ENCODE measurements at regions not wholly inside any gene's neighbourhood (a gene's known extent, or its start where the extent isn't known, plus 50 kb on each side); places are given as distances from the start of the nearest gene placed in this dataset.
A peak's percentile ranks its signal among the peaks of the same experiment; 100 is the strongest.

DNA sequence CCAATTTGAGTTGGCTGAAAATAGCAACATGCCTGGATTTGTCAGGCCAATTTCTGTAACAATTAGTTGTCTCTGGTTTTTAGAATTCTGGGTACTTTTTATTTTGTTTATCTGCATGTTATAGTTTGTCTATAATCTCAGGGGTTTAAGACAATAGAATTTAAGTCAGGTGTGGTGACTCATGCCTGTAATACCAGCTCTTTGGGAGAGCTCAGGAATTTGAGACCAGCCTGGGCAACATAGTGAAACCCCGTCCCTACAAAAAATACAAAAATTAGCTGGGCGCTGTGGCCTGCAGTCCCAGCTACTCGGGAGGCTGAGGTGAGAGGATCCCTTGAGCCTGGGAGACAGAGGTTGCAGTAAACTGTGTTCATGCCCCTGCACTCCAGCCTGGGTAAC lies 114.4 kb upstream of the GLS start:
- ChIA-PET POLR2A (no interaction called here), CTCF (interaction anchor here (1.1 to 2.5 kb wide), 2 partner anchors 14 to 16 kb away, joined by 3 to 16 read pairs; no protein-coding TSS in a partner anchor)
- WGBS (ENCODE audit: missing lambda C conversion rate), result 87% methylated on average over 3 of the region's 3 CpGs
- no peak for TF ChIP-seq CBX2 (IDR thresholded peaks at IDR 0.05; ENCODE audit: borderline replicate concordance, low read depth)
- TF ChIP-seq HOXA7 (CRISPR knock-in tag; IDR thresholded peaks at IDR 0.05), result no peak
- TF ChIP-seq EP300 (IDR thresholded peaks at IDR 0.05), result no peak
- no peak for TF ChIP-seq FOSL2 (IDR thresholded peaks at IDR 0.05)
- TF ChIP-seq FOSL2 (CRISPR knock-in tag; IDR thresholded peaks at IDR 0.05), result peak; percentile 9; the same call in 1 of the 2 replicates
- Histone ChIP-seq H3K4me1 (peaks cover 28% of the 10 kb centered on the region), H3K9me3 (no peaks in the 10 kb centered on the region), H3K4me2 (no peak overlapping the region), H3K4me3 (no peak overlapping the region), H3K27ac (peak overlapping the region in 1 of 2 experiments; percentile 30; a peak in 1 of 6 replicates)
- FAIRE-seq, result no peak
- peak in 1 of 2 experiments; percentile 17; a peak in 2 of 6 replicates for ATAC-seq
- no peak for DNase-seq (ENCODE audit: low read depth in 1 of 2, low spot score in 1 of 2)

- no peak for FAIRE-seq
- WGBS (ENCODE audit: missing lambda C conversion rate), result 64% methylated on average over 2 of the region's 2 CpGs
- TF ChIP-seq, protein P1, sequence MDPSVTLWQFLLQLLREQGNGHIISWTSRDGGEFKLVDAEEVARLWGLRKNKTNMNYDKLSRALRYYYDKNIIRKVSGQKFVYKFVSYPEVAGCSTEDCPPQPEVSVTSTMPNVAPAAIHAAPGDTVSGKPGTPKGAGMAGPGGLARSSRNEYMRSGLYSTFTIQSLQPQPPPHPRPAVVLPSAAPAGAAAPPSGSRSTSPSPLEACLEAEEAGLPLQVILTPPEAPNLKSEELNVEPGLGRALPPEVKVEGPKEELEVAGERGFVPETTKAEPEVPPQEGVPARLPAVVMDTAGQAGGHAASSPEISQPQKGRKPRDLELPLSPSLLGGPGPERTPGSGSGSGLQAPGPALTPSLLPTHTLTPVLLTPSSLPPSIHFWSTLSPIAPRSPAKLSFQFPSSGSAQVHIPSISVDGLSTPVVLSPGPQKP (IDR thresholded peaks at IDR 0.05; ENCODE audit: low read depth, low read length), result no peak
- no peak for TF ChIP-seq RFX5 (IDR thresholded peaks at IDR 0.05)
- TF ChIP-seq MAZ (IDR thresholded peaks at IDR 0.05; ENCODE audit: borderline replicate concordance, low read depth, low read length), result no peak
- no peak for TF ChIP-seq ESRRA (IDR thresholded peaks at IDR 0.05; ENCODE audit: borderline replicate concordance, low read length)
- no peak for TF ChIP-seq HOXB5 (CRISPR knock-in tag; IDR thresholded peaks at IDR 0.05)
- TF ChIP-seq, protein P2, sequence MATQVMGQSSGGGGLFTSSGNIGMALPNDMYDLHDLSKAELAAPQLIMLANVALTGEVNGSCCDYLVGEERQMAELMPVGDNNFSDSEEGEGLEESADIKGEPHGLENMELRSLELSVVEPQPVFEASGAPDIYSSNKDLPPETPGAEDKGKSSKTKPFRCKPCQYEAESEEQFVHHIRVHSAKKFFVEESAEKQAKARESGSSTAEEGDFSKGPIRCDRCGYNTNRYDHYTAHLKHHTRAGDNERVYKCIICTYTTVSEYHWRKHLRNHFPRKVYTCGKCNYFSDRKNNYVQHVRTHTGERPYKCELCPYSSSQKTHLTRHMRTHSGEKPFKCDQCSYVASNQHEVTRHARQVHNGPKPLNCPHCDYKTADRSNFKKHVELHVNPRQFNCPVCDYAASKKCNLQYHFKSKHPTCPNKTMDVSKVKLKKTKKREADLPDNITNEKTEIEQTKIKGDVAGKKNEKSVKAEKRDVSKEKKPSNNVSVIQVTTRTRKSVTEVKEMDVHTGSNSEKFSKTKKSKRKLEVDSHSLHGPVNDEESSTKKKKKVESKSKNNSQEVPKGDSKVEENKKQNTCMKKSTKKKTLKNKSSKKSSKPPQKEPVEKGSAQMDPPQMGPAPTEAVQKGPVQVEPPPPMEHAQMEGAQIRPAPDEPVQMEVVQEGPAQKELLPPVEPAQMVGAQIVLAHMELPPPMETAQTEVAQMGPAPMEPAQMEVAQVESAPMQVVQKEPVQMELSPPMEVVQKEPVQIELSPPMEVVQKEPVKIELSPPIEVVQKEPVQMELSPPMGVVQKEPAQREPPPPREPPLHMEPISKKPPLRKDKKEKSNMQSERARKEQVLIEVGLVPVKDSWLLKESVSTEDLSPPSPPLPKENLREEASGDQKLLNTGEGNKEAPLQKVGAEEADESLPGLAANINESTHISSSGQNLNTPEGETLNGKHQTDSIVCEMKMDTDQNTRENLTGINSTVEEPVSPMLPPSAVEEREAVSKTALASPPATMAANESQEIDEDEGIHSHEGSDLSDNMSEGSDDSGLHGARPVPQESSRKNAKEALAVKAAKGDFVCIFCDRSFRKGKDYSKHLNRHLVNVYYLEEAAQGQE (IDR thresholded peaks at IDR 0.05), result no peak
- TF ChIP-seq PBX3 (IDR thresholded peaks at IDR 0.05), result no peak
- TF ChIP-seq HOXB13 (CRISPR knock-in tag; IDR thresholded peaks at IDR 0.05; ENCODE audit: low read depth), result no peak
- no peak for TF ChIP-seq HEYL (CRISPR knock-in tag; IDR thresholded peaks at IDR 0.05)
- no peak for TF ChIP-seq RARB (CRISPR knock-in tag; IDR thresholded peaks at IDR 0.05)
- no peak for TF ChIP-seq ZFP36 (IDR thresholded peaks at IDR 0.05; ENCODE audit: borderline replicate concordance, partially characterized antibody)
- no peak for TF ChIP-seq RCOR1 (IDR thresholded peaks at IDR 0.05; ENCODE audit: low read depth, low read length)
- POLR2A ChIA-PET, result no interaction called here
- peak overlapping the region in 1 of 2 experiments; percentile 30; a peak in 1 of 6 replicates for H3K27ac ChIP-seq
- peak; percentile 45 to 53; a peak in 3 of 6 replicates for ATAC-seq
- CTCF ChIA-PET, result interaction anchor here (1.1 to 2.5 kb wide), 2 partner anchors 14 to 16 kb away, joined by 3 to 16 read pairs; no protein-coding TSS in a partner anchor
- H3K4me3 ChIP-seq, result no peak overlapping the region
- H3K4me2 ChIP-seq, result no peak overlapping the region
- peaks cover 28% of the 10 kb centered on the region for H3K4me1 ChIP-seq
- DNase-seq (ENCODE audit: low read depth in 1 of 2, low spot score in 1 of 2), result no peak
- H3K9me3 ChIP-seq, result no peaks in the 10 kb centered on the region
Measured at GRCh38 chr2:190766595-190766994, 114.0 kb upstream of the GLS start.

GRCh38 chr2:190767821-190768220 lies 112.8 kb upstream of the GLS start:
- Histone ChIP-seq H3K4me3 (no peak overlapping the region), H3K27ac (no peak overlapping the region), H3K4me1 (peaks cover 28% of the 10 kb centered on the region), H3K4me2 (no peak overlapping the region), H3K9me3 (no peaks in the 10 kb centered on the region)
- ChIA-PET CTCF (interaction anchor here (0.7 to 0.8 kb wide), 2 partner anchors 13 to 34 kb away, joined by 3 to 4 read pairs; no protein-coding TSS in a partner anchor), POLR2A (no interaction called here)
- WGBS (ENCODE audit: missing lambda C conversion rate), result 54% methylated on average over 3 of the region's 3 CpGs
- ATAC-seq (no peak), DNase-seq (ENCODE audit: low read depth in 1 of 2, low spot score in 1 of 2) (no peak), FAIRE-seq (no peak)
- TF ChIP-seq CTCF (IDR thresholded peaks at IDR 0.05), result no peak
- TF ChIP-seq, protein P1 (IDR thresholded peaks at IDR 0.05; ENCODE audit: low read depth, low read length), result no peak
- TF ChIP-seq TP53 (CRISPR knock-in tag; IDR thresholded peaks at IDR 0.05), result no peak
- no peak for TF ChIP-seq EP300 (IDR thresholded peaks at IDR 0.05)
- no peak for TF ChIP-seq HDAC2 (IDR thresholded peaks at IDR 0.05)
- no peak for TF ChIP-seq E2F6 (IDR thresholded peaks at IDR 0.05; ENCODE audit: borderline replicate concordance, low read depth)
- TF ChIP-seq CHD4 (IDR thresholded peaks at IDR 0.05; ENCODE audit: borderline replicate concordance), result no peak
- TF ChIP-seq EHMT2 (IDR thresholded peaks at IDR 0.05; ENCODE audit: low read depth), result no peak
- no peak for TF ChIP-seq RCOR1 (IDR thresholded peaks at IDR 0.05; ENCODE audit: low read depth, low read length)
